HG03108 (cell line): ENCODE measurements at regions not wholly inside any gene's neighbourhood (a gene's known extent, or its start where the extent isn't known, plus 50 kb on each side); places are given as distances from the start of the nearest gene placed in this dataset.
A peak's percentile ranks its signal among the peaks of the same experiment; 100 is the strongest.

Experiments
- ATAC-seq: cut with Tn5 transposase; IDR thresholded peaks from one replicate; pipeline ENCODE4 v1.9.1; 2021; ENCODE audit warnings: moderate library complexity; ENCODE audit not compliant: unreplicated experiment

GRCh38 chr2:156837635-156838370, 401.6 kb downstream of the GPD2 start:
- no peak for ATAC-seq

- no peak for ATAC-seq
Measured at GRCh38 chr2:156841321-156841720, 405.1 kb downstream of the GPD2 start.

- no peak for ATAC-seq
Measured at GRCh38 chr2:156845806-156846558, 409.8 kb downstream of the GPD2 start.

GRCh38 chr2:156852210-156852609, 405.3 kb upstream of the GALNT5 start:
- ATAC-seq, result no peak

DNA sequence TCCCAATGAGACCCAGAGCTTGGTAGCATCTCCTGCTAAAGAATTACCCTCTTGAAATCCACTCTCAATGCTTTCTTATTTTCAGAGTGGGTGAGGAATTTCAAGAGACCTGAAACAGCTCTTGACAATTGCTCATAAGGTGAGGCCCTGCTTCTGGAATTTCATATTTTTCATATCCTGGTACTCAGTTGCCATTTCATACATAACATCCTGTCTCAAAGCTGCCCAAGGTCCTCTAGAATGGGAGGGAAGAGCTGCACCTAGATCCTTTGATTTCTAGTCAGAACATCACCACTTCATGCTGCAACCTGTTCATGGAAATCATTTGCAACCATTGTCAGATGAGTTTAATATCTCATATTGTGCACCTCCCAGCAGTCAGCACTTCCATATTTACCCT, 404.8 kb upstream of the GALNT5 start:
- no peak for ATAC-seq

DNA sequence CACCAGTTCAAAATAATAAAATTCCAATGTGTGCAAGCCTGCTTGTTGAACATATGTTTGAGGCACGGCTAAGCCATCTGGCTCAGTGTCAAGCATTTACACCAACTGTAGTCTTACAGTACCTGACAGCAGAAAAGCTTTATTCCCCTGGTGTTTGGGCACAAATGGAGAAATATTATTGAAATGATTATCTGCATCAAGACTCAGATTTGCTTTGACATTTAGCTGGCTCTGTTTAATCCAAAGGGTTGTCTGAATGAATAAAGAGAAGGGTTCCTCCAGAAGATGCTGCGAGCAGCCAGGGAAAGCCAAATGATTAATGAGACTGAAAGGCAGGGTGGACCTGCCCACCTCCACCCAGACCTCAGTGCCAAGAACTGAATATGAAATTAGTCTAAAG, 393.2 kb upstream of the GALNT5 start:
- no peak for ATAC-seq

DNA sequence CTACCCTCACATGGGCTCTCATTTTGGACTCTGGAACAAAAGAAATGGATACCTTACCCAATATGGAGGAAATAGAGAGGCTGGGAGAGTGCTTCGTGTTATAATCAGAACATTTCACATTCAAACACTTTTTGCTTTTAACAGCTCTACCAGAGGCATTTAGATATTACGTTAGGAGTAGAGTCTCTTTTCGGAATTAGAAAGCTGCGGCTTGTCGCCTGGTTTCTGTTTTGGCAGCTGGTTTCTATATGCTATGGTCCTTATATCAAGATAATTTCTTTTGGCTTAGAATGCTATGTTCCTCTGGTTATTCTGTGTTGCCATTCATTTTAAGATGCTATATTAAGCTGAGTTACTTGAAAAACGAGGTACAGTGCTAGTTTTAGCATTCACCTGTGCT, 392.8 kb upstream of the GALNT5 start:
- ATAC-seq, result no peak

DNA sequence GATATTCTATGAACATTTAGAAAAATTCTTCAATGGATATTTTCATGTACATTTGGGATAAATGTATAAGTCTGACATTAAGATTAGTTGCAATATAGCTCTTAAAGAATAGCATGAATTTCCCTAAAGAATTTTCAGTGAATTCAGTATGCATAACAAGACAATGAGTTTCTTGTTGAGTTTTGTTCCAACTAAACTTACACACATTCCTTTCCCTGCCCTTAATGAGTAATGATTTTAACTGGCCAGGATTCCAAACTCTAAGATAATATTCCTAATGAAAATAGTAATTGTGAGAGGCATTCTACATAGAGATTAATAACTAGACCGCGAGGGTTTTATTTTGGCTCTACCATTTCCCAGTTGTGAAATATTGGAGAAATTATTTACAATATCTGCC, 390.3 kb upstream of the GALNT5 start:
- ATAC-seq, result no peak

GRCh38 chr2:156874707-156875106, 382.8 kb upstream of the GALNT5 start:
- ATAC-seq, result no peak

- ATAC-seq, result no peak
Measured at GRCh38 chr2:156883804-156884203, 373.7 kb upstream of the GALNT5 start.

- ATAC-seq, result no peak
Measured at GRCh38 chr2:156884216-156884615, 373.3 kb upstream of the GALNT5 start.

GRCh38 chr2:156890529-156891148, 366.9 kb upstream of the GALNT5 start:
- ATAC-seq, result no peak

DNA sequence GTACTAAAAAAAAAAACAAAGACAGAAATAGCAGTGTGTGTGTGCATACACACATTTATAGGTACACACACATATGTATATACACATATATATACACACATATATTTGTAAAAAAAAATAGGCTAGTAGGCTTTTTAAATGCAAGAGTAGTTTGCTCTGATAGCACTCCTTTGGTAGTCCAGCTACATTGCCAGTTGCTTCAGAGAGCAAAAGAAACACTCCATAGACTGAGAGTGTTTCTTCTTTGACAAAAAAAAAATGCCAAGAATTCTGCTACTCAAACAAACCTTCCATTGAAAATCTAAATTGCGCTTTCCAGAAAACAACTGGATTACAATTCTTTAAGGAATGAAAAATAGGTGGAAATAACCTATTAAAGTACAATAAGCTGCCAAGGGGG, 365.9 kb upstream of the GALNT5 start:
- ATAC-seq, result no peak

DNA sequence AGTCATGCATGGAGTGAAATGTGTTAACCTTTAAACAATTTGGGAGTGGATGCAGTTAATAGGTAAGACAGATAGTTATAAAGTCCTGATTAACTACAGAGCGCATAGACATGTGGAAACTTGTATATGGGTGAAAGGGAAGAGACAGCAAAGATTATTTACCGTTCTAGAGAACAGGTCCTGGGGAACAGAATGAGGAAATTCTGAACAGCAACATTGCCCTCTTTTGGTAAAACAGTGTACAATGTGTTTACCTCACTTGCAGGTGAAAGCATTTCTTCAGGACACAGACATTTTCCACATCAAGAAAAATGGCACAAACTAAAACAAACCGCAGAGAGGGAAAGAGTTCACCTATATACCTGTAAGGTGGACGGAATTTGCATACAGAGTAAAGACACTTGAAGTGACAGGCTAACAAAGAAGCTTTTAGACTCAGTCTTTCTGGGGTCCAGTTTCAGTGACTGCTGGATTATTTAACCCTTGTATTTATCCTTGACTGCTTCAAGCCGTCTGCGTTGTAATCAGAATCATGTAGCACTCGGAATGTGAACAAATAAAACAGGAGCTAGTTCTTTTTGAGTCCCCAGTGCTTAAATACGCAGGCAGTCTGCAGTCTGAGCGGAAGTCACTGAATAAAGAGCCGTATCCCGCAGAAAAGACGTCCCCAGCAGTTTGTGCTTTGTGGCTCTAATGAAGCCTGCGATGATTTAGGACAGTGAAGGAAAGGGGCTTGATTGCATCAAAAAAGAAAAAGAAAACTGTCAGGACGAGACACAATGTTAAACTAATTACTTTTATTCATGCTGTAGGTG, 364.8 kb upstream of the GALNT5 start:
- ATAC-seq, result no peak

DNA sequence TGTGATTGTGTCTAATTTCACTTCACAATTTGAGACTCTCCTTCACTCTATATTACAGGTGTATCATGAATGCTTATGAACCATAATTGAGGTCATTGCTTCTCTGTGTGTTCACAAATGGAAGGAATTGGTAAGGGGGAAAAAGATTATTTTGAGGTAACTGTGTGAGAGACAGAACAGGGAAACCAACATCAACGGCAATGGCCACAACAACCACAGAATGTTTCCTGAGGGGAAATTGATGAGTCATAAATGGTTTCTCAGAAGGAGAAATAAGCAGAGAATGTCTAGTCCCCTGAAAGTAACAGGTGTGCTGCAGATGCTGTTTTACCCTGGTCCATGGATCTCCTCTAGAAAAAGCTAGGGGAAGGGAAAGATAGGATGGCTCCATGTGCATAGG, 361.2 kb upstream of the GALNT5 start:
- peak; percentile 98 for ATAC-seq

GRCh38 chr2:156897548-156897947, 360.0 kb upstream of the GALNT5 start:
- ATAC-seq, result no peak

GRCh38 chr2:156901373-156902031, 356.0 kb upstream of the GALNT5 start:
- ATAC-seq, result no peak

DNA sequence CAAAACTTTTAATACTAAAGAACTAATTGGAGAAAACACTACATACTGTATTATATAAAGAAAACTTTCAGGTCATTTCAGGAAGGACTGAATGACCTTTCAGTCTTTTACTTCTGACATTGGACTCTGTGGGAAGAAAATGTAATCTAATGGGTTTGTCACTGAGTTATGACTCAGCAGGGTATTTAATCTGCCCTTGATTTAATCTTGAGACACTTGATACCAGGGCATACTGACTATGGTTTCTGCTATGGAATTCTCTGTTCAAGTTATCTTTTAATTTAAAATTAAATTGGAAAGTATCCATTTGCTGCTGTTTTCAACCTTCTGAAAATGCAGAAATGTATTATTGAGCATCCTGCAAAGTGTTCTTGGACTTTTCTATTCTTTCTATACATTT, 354.2 kb upstream of the GALNT5 start:
- no peak for ATAC-seq

DNA sequence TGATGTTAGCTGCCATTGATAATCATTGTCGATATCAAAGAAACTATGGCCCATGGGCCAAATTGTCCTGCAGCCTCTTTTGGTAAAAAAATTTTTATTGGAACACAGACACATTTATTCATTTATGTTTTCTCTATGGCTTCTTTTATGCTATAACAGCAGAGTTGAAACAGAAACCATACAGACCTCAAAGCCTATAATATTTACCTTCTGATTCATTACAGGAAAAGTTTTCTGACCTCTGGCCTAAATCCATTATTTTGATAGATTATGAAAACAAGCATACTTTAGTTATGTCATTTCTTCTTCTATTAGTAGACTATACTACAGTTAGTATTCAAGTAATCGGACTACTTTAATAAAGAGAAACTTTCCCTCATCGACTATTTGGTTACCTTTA, 349.7 kb upstream of the GALNT5 start:
- peak; percentile 45 for ATAC-seq

DNA sequence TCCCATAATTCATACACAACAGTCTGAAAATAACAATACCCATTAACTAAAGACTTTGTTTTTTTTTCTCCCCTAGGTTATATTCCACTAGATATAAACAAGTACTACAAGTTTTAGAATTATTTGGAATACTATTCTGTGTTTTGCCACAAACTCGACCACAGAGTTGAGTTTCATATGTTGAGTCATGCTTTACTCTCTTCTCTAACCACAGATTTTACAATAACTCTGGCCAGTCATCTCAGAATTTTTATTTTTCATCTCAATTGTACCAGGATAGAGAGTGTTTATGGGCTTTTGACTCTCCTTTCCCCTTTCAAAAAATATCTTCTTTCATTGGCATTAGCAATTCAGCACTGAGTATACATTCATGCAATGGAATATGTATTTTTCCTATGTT, 348.7 kb upstream of the GALNT5 start:
- ATAC-seq, result peak; percentile 58

- no peak for ATAC-seq
Measured at GRCh38 chr2:156909983-156910382, 347.5 kb upstream of the GALNT5 start.
